ENCODE measurements at regions not wholly inside any gene's neighbourhood (a gene's known extent, or its start where the extent isn't known, plus 50 kb on each side); places are given as distances from the start of the nearest gene placed in this dataset.
A peak's percentile ranks its signal among the peaks of the same experiment; 100 is the strongest.

- TF ChIP-seq CTCF (IDR thresholded peaks at IDR 0.05) = no peak
- TF ChIP-seq POLR2A (IDR thresholded peaks at IDR 0.05) = no peak
- no peak for DNase-seq
- WGBS, 2 donors = 75 to 100% methylated on average over 1 to 2 of the region's 2 CpGs
- intact Hi-C loops (cut with DNase I) = no loop called here
- Histone ChIP-seq H3K4me3 (replicated peaks in 1 of 3) (no peak overlapping the region), H3K4me1 (no peaks in the 10 kb centered on the region), H3K27ac (no peak overlapping the region), H3K9me3 (no peaks in the 10 kb centered on the region), H3K36me3 (no peaks in the 10 kb centered on the region), H3K27me3 (no peaks in the 10 kb centered on the region)
Measured at GRCh38 chr13:62137629-62138405, 722.2 kb upstream of the PCDH20 start.

- H3K27ac ChIP-seq = no peak overlapping the region
- H3K36me3 ChIP-seq = no peaks in the 10 kb centered on the region
- no peaks in the 10 kb centered on the region for H3K27me3 ChIP-seq
- intact Hi-C loops (cut with DNase I) = no loop called here
- TF ChIP-seq POLR2A (IDR thresholded peaks at IDR 0.05) = no peak
- no peak for TF ChIP-seq CTCF (IDR thresholded peaks at IDR 0.05)
- H3K4me1 ChIP-seq = peaks cover 5 to 21% of the 10 kb centered on the region in 2 donors
- H3K9me3 ChIP-seq = no peaks in the 10 kb centered on the region
- H3K4me3 ChIP-seq (replicated peaks in 1 of 3) = no peak overlapping the region
- no peak for DNase-seq
- WGBS, 2 donors = 0 to 43% methylated on average over 1 of the region's 1 CpG
Measured at GRCh38 chr13:62131604-62132003, 716.0 kb upstream of the PCDH20 start.

- H3K27ac ChIP-seq = peak overlapping the region in 2 of 3 donors; percentile 11 to 35
- peak; percentile 27 to 42 for DNase-seq
- 17 to 28% methylated on average over 5 of the region's 5 CpGs for WGBS, 2 donors
- H3K9me3 ChIP-seq = no peaks in the 10 kb centered on the region
- H3K27me3 ChIP-seq = no peaks in the 10 kb centered on the region
- H3K36me3 ChIP-seq = no peaks in the 10 kb centered on the region
- H3K4me1 ChIP-seq = peaks cover 5 to 21% of the 10 kb centered on the region in 2 donors
- H3K4me3 ChIP-seq (replicated peaks in 1 of 3) = no peak overlapping the region
- intact Hi-C loops (cut with DNase I) = no loop called here
- no peak for TF ChIP-seq CTCF (IDR thresholded peaks at IDR 0.05)
- no peak for TF ChIP-seq POLR2A (IDR thresholded peaks at IDR 0.05)
Measured at GRCh38 chr13:62130062-62130970, 714.7 kb upstream of the PCDH20 start.

- H3K4me3 ChIP-seq (replicated peaks in 1 of 3) = no peak overlapping the region
- H3K27me3 ChIP-seq = no peaks in the 10 kb centered on the region
- 29 to 45% methylated on average over 2 of the region's 2 CpGs for WGBS, 2 donors
- TF ChIP-seq POLR2A (IDR thresholded peaks at IDR 0.05) (no peak), CTCF (IDR thresholded peaks at IDR 0.05) (no peak)
- no peaks in the 10 kb centered on the region for H3K36me3 ChIP-seq
- H3K9me3 ChIP-seq = no peaks in the 10 kb centered on the region
- intact Hi-C loops (cut with DNase I) = no loop called here
- H3K4me1 ChIP-seq = peaks cover 5 to 21% of the 10 kb centered on the region in 2 donors
- no peak overlapping the region for H3K27ac ChIP-seq
- DNase-seq = no peak
Measured at GRCh38 chr13:62129000-62129551, 713.4 kb upstream of the PCDH20 start.
